Natural killer cell (primary cell): ENCODE measurements at regions not wholly inside any gene's neighbourhood (a gene's known extent, or its start where the extent isn't known, plus 50 kb on each side); places are given as distances from the start of the nearest gene placed in this dataset.

Experiments
- ATAC-seq, 3 donors: fragments of 150-1000 bp in 2 of 3; fragments of 200-7000 bp in 1 of 3; cut with Tn5 transposase; 1 replicate in 1 of 3; 2 replicates in 2 of 3; pipeline ENCODE4 v1.10.0; 2021; ENCODE audit warnings: mild to moderate bottlenecking in 2 of 3, moderate library complexity in 2 of 3
- DNase-seq, 2 donors: peaks; one replicate each; pipeline versions ENCODE4 v3.0.0 to v3.0.0-alpha.2; 2013 to 2021; ENCODE audit warnings: mixed read lengths in 1 of 2
- H3K27ac ChIP-seq: one replicate; pipeline ENCODE4 v1.5.1; 2013; ENCODE audit warnings: mild to moderate bottlenecking, low read length
- H3K27me3 ChIP-seq: one replicate; pipeline ENCODE4 v1.6.1; 2013; ENCODE audit warnings: low read length; ENCODE audit not compliant: control insufficient read depth, insufficient read depth
- H3K36me3 ChIP-seq: one replicate; pipeline ENCODE4 v1.6.1; 2013; ENCODE audit warnings: low read length; ENCODE audit not compliant: control insufficient read depth, insufficient read depth
- H3K4me1 ChIP-seq: one replicate; pipeline ENCODE4 v1.6.1; 2013; ENCODE audit warnings: low read length; ENCODE audit not compliant: control insufficient read depth, insufficient read depth
- H3K4me3 ChIP-seq: one replicate; pipeline ENCODE4 v1.5.1; 2013; ENCODE audit warnings: low read length
- H3K9me3 ChIP-seq: one replicate; pipeline ENCODE4 v1.6.1; 2013; ENCODE audit warnings: low read length; ENCODE audit not compliant: control insufficient read depth, insufficient read depth
- H3K27ac Mint-ChIP-seq, 2 donors: one replicate each; pipeline ENCODE4 v1.8.0; 2022; ENCODE audit warnings: mild to moderate bottlenecking in 2 of 2, mixed read lengths in 2 of 2, moderate library complexity in 1 of 2
- H3K27me3 Mint-ChIP-seq, 2 donors: one replicate each; pipeline ENCODE4 v1.8.0; 2022; ENCODE audit warnings: low read depth in 2 of 2, mixed read lengths in 2 of 2
- H3K36me3 Mint-ChIP-seq: one replicate; pipeline ENCODE4 v1.8.0; 2022; ENCODE audit warnings: mixed read lengths
- H3K4me1 Mint-ChIP-seq, 2 donors: one replicate each; pipeline ENCODE4 v1.8.0; 2022; ENCODE audit warnings: mixed read lengths in 2 of 2
- H3K4me3 Mint-ChIP-seq: one replicate; pipeline ENCODE4 v1.8.0; 2022; ENCODE audit warnings: mild to moderate bottlenecking, moderate library complexity, mixed read lengths
- H3K9me3 Mint-ChIP-seq, 2 donors: one replicate each; pipeline ENCODE4 v1.8.0; 2022; ENCODE audit warnings: mixed read lengths in 2 of 2
- WGBS: methylation state at CpG from one replicate; pipeline ENCODE4 v1.1.7; 2013; ENCODE audit warnings: missing lambda C conversion rate; ENCODE audit not compliant: insufficient coverage; 5-methylcytosine and 5-hydroxymethylcytosine counted together
- intact Hi-C: fragments of 100-400 bp; cut with micrococcal nuclease; formaldehyde crosslinking; loops from one replicate; pipeline ENCODE4 v1.14.2; 2022
- TF ChIP-seq, protein P1 (sequence below): fragments of 200-600 bp; IDR thresholded peaks from one replicate; pipeline ENCODE4 v1.8.0; 2022; ENCODE audit warnings: antibody characterized with exemption

DNA sequence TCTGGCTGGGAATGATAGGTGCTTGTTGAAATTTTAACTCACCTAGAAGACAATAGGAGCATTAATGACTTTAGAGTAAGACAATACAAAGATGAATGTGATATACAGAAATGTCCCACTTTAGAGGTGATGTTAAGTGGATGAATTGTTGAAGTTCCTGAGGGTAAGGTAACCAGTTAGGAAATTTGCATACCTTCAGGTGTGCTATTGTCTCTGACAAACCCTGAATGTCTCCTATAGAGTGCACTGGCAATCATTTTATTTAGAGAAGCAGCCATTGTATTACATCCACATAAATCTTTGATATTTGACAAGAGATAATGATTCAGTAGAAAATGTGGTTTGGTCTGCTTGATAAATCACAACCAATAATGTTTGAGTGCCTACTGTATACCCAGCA lies 228.5 kb downstream of the RNF144A start:
- Mint-ChIP-seq H3K36me3 (no peaks in the 10 kb centered on the region), H3K4me1 (peaks cover 11 to 12% of the 10 kb centered on the region in 2 donors), H3K4me3 (no peak overlapping the region), H3K9me3 (no peaks in the 10 kb centered on the region), H3K27me3 (peaks cover 3 to 10% of the 10 kb centered on the region in 2 donors), H3K27ac (no peak overlapping the region)
- DNase-seq (no peak), ATAC-seq (no peak)
- H3K4me1 ChIP-seq: no peaks in the 10 kb centered on the region
- no peaks in the 10 kb centered on the region for H3K36me3 ChIP-seq
- H3K27me3 ChIP-seq: no peaks in the 10 kb centered on the region
- no peak overlapping the region for H3K4me3 ChIP-seq
- no peaks in the 10 kb centered on the region for H3K9me3 ChIP-seq
- no peak overlapping the region for H3K27ac ChIP-seq
- TF ChIP-seq, protein P1, sequence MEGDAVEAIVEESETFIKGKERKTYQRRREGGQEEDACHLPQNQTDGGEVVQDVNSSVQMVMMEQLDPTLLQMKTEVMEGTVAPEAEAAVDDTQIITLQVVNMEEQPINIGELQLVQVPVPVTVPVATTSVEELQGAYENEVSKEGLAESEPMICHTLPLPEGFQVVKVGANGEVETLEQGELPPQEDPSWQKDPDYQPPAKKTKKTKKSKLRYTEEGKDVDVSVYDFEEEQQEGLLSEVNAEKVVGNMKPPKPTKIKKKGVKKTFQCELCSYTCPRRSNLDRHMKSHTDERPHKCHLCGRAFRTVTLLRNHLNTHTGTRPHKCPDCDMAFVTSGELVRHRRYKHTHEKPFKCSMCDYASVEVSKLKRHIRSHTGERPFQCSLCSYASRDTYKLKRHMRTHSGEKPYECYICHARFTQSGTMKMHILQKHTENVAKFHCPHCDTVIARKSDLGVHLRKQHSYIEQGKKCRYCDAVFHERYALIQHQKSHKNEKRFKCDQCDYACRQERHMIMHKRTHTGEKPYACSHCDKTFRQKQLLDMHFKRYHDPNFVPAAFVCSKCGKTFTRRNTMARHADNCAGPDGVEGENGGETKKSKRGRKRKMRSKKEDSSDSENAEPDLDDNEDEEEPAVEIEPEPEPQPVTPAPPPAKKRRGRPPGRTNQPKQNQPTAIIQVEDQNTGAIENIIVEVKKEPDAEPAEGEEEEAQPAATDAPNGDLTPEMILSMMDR: no peak
- intact Hi-C loops: no loop called here

DNA sequence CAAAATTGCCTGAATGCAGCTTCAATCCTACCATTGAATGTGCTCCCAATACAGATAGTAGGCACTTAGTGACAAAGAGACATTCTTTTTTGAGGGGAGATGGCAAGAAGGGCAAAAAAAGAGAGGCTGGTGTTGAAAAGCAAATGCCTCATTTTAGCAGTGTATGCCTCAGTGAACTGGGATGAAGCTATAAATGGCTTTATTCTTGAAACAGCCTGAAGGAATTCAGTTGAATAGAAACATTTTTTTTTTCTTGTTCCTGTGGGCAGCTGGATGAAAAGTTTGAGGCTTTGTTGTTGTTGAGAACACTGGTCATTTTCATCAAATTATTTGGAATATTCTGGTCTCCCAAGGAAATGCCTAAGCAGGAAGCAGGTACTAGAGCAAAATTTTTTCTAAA lies 228.9 kb downstream of the RNF144A start:
- Histone ChIP-seq H3K9me3 (no peaks in the 10 kb centered on the region), H3K27ac (no peak overlapping the region), H3K4me3 (no peak overlapping the region), H3K4me1 (no peaks in the 10 kb centered on the region), H3K27me3 (no peaks in the 10 kb centered on the region), H3K36me3 (no peaks in the 10 kb centered on the region)
- no peak overlapping the region for H3K4me3 Mint-ChIP-seq
- H3K4me1 Mint-ChIP-seq: peaks cover 11 to 12% of the 10 kb centered on the region in 2 donors
- H3K27me3 Mint-ChIP-seq: peaks cover 3 to 8% of the 10 kb centered on the region in 2 donors
- H3K36me3 Mint-ChIP-seq: no peaks in the 10 kb centered on the region
- ATAC-seq: no peak
- intact Hi-C loops: no loop called here
- no peaks in the 10 kb centered on the region for H3K9me3 Mint-ChIP-seq
- DNase-seq: no peak
- TF ChIP-seq, protein P1: no peak
- no peak overlapping the region for H3K27ac Mint-ChIP-seq

DNA sequence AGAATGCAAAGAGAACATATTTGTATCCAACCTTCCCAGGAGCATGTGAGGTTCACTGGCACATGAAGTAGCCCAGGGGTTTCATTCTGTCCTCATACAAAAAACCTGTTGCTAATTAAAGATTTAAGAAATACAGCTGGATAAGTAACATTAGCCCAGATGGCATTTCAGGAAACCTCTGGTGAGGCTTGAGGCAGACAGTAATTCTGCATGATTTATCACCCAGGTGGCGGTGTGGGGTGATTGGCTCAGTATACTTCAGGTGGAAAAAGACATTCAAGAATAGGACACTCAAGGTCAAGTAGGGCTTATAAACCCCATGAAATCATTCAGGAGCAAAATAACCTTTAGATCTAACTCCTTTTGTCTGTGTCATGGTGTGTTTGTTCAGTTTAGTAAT lies 237.4 kb downstream of the RNF144A start:
- intact Hi-C loops: no loop called here
- no peaks in the 10 kb centered on the region for H3K9me3 ChIP-seq
- no peak overlapping the region for H3K4me3 Mint-ChIP-seq
- no peak overlapping the region for H3K4me3 ChIP-seq
- ATAC-seq (no peak), DNase-seq (no peak)
- no peaks in the 10 kb centered on the region for H3K27me3 ChIP-seq
- H3K9me3 Mint-ChIP-seq: peaks cover 0 to 4% of the 10 kb centered on the region in 2 donors
- WGBS: 83% methylated on average over 1 of the region's 1 CpG
- H3K4me1 Mint-ChIP-seq: no peaks in the 10 kb centered on the region
- H3K27ac Mint-ChIP-seq: no peak overlapping the region
- no peaks in the 10 kb centered on the region for H3K36me3 ChIP-seq
- H3K4me1 ChIP-seq: no peaks in the 10 kb centered on the region
- no peak overlapping the region for H3K27ac ChIP-seq
- no peaks in the 10 kb centered on the region for H3K36me3 Mint-ChIP-seq
- TF ChIP-seq, protein P1: no peak
- peaks cover 8 to 10% of the 10 kb centered on the region in 2 donors for H3K27me3 Mint-ChIP-seq

DNA sequence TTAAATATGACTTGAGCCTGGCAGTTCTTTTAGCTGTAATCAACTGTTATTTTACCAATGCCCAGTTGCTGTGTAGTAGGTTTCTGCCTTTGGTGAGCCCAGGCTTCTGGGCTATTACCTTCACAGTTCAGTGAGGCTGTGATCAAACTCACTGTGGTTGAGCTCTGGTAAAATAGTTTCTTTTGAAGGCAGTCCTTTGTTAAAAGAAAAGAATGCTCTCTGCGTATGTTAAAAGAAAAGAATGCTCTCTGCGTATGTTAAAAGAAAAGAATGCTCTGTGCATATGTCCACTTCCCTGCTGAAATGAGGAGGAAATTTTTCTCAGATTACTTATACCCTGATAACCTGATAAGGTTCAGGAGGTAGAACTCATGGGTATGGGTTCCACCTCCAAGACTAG lies 244.3 kb downstream of the RNF144A start:
- Histone ChIP-seq H3K27me3 (no peaks in the 10 kb centered on the region), H3K27ac (no peak overlapping the region), H3K9me3 (no peaks in the 10 kb centered on the region), H3K4me1 (no peaks in the 10 kb centered on the region), H3K36me3 (no peaks in the 10 kb centered on the region), H3K4me3 (no peak overlapping the region)
- intact Hi-C loops: no loop called here
- ATAC-seq (no peak), DNase-seq (no peak)
- no peak overlapping the region for H3K27ac Mint-ChIP-seq
- H3K9me3 Mint-ChIP-seq: peaks cover 0 to 3% of the 10 kb centered on the region in 2 donors
- TF ChIP-seq, protein P1: no peak
- H3K27me3 Mint-ChIP-seq: peaks cover 16 to 19% of the 10 kb centered on the region in 2 donors
- no peaks in the 10 kb centered on the region for H3K36me3 Mint-ChIP-seq
- H3K4me3 Mint-ChIP-seq: no peak overlapping the region
- 72% methylated on average over 2 of the region's 2 CpGs for WGBS
- no peaks in the 10 kb centered on the region for H3K4me1 Mint-ChIP-seq
